GM23338 (cell line): ENCODE measurements at regions not wholly inside any gene's neighbourhood (a gene's known extent, or its start where the extent isn't known, plus 50 kb on each side); places are given as distances from the start of the nearest gene placed in this dataset.

Experiments used
- CREB1 ChIP-seq: fragments of 250-450 bp; sonication (Bioruptor Pico); IDR thresholded peaks from 2 replicates; pipeline ENCODE4 v1.5.0; 2020; ENCODE audit warnings: low read depth, mild to moderate bottlenecking, moderate library complexity
- CTCF ChIP-seq, 2 experiments: fragments of 200-600 bp in 1 of 2; sonication (generic) in 1 of 2; conservative IDR thresholded peaks; 2 replicates each; pipeline versions ENCODE4 v1.5.1 to v1.6.1; 2016 to 2017; ENCODE audit warnings: antibody characterized with exemption in 2 of 2, low read depth in 2 of 2, mild to moderate bottlenecking in 2 of 2, moderate library complexity in 1 of 2
- ETS1 ChIP-seq: IDR thresholded peaks from 2 replicates; pipeline ENCODE4 v1.6.1; 2016; ENCODE audit warnings: antibody characterized with exemption
- EZH2 ChIP-seq: fragments of 200-600 bp; sonication (generic); IDR thresholded peaks from one replicate; pipeline ENCODE4 v1.8.0; 2017; ENCODE audit warnings: antibody characterized with exemption, mild to moderate bottlenecking, low read depth; ENCODE audit not compliant: unreplicated experiment
- JUNB ChIP-seq: IDR thresholded peaks from one replicate; pipeline ENCODE4 v1.6.1; 2016; ENCODE audit warnings: antibody characterized with exemption; ENCODE audit not compliant: unreplicated experiment
- REST ChIP-seq: IDR thresholded peaks from one replicate; pipeline ENCODE4 v1.6.1; 2018; ENCODE audit warnings: antibody characterized with exemption; ENCODE audit not compliant: unreplicated experiment
- ZNF114 ChIP-seq: fragments of 250-450 bp; sonication (Bioruptor Pico); IDR thresholded peaks from 2 replicates; pipeline ENCODE4 v1.5.0; 2020; ENCODE audit warnings: mild to moderate bottlenecking, moderate library complexity
- ZNF462 ChIP-seq: fragments of 250-450 bp; sonication (Bioruptor Pico); IDR thresholded peaks from 2 replicates; pipeline ENCODE4 v1.5.0; 2020; ENCODE audit warnings: mild to moderate bottlenecking, moderate library complexity

- no peak for TF ChIP-seq ZNF462 (CRISPR knock-in tag)
- TF ChIP-seq CTCF (conservative IDR thresholded peaks at IDR 0.05; ENCODE audit: low read depth in 2 of 2) = no peak
- TF ChIP-seq JUNB = no peak
- TF ChIP-seq EZH2 = no peak
- no peak for TF ChIP-seq CREB1 (CRISPR knock-in tag)
- no peak for TF ChIP-seq REST
- TF ChIP-seq ETS1 = no peak
- no peak for TF ChIP-seq ZNF114
These were observed 382.9 kb downstream of the OTOL1 start (continued) for GRCh38 chr3:161879470-161879869.
